Mucosa of stomach (tissue), 1 donor: ENCODE measurements at regions not wholly inside any gene's neighbourhood (a gene's known extent, or its start where the extent isn't known, plus 50 kb on each side); places are given as distances from the start of the nearest gene placed in this dataset.
"Not testable (repeated sequence)": the region's sequence is repeated elsewhere in the genome, so short reads cannot be mapped to it uniquely, and the experiment has no call there.

Source experiments
- H3K27me3 ChIP-seq: one replicate; pipeline ENCODE4 v1.7.0; 2013; ENCODE audit warnings: mild to moderate bottlenecking, low read length; ENCODE audit not compliant: control insufficient read depth, insufficient read depth
- H3K36me3 ChIP-seq: one replicate; pipeline ENCODE4 v1.7.0; 2013; ENCODE audit warnings: low read length; ENCODE audit not compliant: control insufficient read depth, insufficient read depth
- H3K4me1 ChIP-seq: one replicate; pipeline ENCODE4 v1.7.0; 2013; ENCODE audit warnings: mild to moderate bottlenecking, low read length; ENCODE audit not compliant: control insufficient read depth, insufficient read depth
- H3K4me3 ChIP-seq: one replicate; pipeline ENCODE4 v1.7.0; 2013; ENCODE audit warnings: low read length
- H3K9ac ChIP-seq: one replicate; pipeline ENCODE4 v1.7.0; 2013; ENCODE audit warnings: mild to moderate bottlenecking, low read length, moderate library complexity
- H3K9me3 ChIP-seq: one replicate; pipeline ENCODE4 v1.7.0; 2013; ENCODE audit warnings: mild to moderate bottlenecking, low read length, moderate library complexity; ENCODE audit not compliant: control insufficient read depth
- donor health status: Pancreatic carcinoma.

DNA sequence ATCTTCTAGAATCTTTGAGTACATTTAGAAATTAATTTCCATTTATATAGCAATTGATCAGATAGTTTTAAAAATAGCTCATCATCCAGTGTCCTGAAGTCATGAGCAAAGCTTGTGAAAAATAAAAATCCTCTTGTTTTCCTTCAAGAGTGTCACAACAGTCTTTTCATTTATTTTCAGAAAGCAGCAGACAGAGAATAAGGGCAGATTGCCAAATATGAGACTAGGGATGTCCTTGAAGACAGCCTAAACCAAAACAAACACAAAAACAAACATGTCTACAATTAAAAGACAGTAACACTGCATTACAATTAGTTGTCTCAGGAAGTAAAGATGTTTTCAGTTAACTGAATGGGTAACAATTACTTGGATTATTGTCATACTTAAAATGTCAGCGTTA, 682.8 kb downstream of the TFAP2A start:
- Histone ChIP-seq H3K4me1 (no peaks in the 10 kb centered on the region), H3K27me3 (no peaks in the 10 kb centered on the region), H3K36me3 (no peaks in the 10 kb centered on the region), H3K9ac (no peak overlapping the region), H3K4me3 (no peak overlapping the region), H3K9me3 (no peaks in the 10 kb centered on the region)

GRCh38 chr6:9725776-9726175, 689.1 kb downstream of the TFAP2A start:
- H3K36me3 ChIP-seq, H3K9ac ChIP-seq: not testable (repeated sequence)

GRCh38 chr6:9717568-9717967, 697.3 kb downstream of the TFAP2A start:
- Histone ChIP-seq H3K4me3 (no peak overlapping the region), H3K27me3 (no peaks in the 10 kb centered on the region), H3K9me3 (no peaks in the 10 kb centered on the region), H3K36me3 (no peaks in the 10 kb centered on the region), H3K4me1 (no peaks in the 10 kb centered on the region), H3K9ac (no peak overlapping the region)

More at GRCh38 chr6:9725776-9726175, 689.1 kb downstream of the TFAP2A start:
- not testable (repeated sequence) for H3K4me3 ChIP-seq, H3K4me1 ChIP-seq, H3K9me3 ChIP-seq, H3K27me3 ChIP-seq

- H3K27me3 ChIP-seq: no peaks in the 10 kb centered on the region
- no peaks in the 10 kb centered on the region for H3K36me3 ChIP-seq
- no peak overlapping the region for H3K9ac ChIP-seq
These were observed 703.5 kb downstream of the TFAP2A start for GRCh38 chr6:9711365-9711764.

DNA sequence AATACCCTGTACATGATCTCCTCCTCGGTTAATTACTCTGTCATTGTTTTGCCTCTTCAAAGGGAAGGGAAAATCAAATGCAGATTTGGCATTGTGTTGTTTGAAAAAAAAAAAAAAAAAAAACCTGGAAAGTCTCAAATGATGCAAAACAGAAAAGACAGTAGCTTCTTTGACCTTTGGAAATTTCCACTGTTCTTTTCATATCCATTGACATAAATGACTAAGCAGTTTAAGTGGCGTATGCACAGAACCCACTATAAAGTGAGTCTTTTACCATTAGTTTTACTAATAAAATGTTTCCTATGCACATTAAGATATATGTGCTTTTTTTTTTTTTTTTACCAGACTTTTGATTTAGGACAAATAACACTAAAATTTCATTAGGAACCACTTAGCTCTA, 704.3 kb downstream of the TFAP2A start:
- Histone ChIP-seq H3K36me3 (no peaks in the 10 kb centered on the region), H3K4me3 (no peak overlapping the region), H3K4me1 (no peaks in the 10 kb centered on the region), H3K9ac (no peak overlapping the region), H3K27me3 (no peaks in the 10 kb centered on the region), H3K9me3 (no peaks in the 10 kb centered on the region)

More at GRCh38 chr6:9711365-9711764, 703.5 kb downstream of the TFAP2A start:
- Histone ChIP-seq H3K9me3 (no peaks in the 10 kb centered on the region), H3K4me3 (no peak overlapping the region), H3K4me1 (no peaks in the 10 kb centered on the region)

DNA sequence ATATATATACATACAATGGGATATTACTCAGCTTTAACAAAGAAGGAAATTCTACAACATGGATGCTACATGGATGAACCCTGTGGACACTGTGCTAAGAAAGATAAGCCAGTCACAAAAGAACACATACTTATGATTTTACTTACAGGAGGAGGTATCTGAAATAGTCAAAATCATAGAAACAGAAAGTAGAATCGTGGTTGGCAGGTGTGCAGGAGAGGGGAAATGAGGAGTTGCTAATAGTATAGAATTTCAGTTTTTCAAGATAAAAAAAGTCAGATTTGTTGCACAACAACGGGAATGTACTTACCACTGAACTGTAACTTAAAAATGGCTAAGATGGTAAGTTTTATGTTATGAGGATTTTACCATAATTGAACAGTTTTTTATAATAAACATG, 706.3 kb downstream of the TFAP2A start:
- Histone ChIP-seq H3K9me3 (no peaks in the 10 kb centered on the region), H3K27me3 (no peaks in the 10 kb centered on the region), H3K4me3 (no peak overlapping the region), H3K4me1 (no peaks in the 10 kb centered on the region), H3K36me3 (no peaks in the 10 kb centered on the region), H3K9ac (no peak overlapping the region)

DNA sequence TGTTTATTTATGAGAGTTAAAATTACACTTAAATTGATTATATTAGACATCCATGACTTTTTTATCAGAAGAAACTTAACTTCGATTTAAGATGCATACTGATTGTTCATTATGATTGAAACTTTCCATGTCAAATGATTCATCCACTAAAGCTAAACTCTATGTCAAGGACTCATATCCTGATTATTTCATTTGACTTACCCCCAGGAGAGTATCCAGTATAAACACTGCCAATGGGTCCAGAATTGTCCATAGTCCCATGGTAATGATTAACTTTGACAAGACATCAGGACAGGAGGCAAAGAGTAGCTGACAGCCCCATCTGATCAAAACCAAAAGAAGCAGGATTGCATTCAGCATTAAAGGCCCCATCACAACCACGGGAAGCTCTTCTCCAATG, 709.9 kb downstream of the TFAP2A start:
- Histone ChIP-seq H3K36me3 (no peaks in the 10 kb centered on the region), H3K9ac (no peak overlapping the region), H3K4me3 (no peak overlapping the region), H3K9me3 (no peaks in the 10 kb centered on the region), H3K27me3 (no peaks in the 10 kb centered on the region), H3K4me1 (no peaks in the 10 kb centered on the region)

- Histone ChIP-seq H3K9ac (no peak overlapping the region), H3K36me3 (no peaks in the 10 kb centered on the region), H3K27me3 (no peaks in the 10 kb centered on the region), H3K4me3 (no peak overlapping the region), H3K4me1 (no peaks in the 10 kb centered on the region), H3K9me3 (no peaks in the 10 kb centered on the region)
These were observed 712.0 kb downstream of the TFAP2A start for GRCh38 chr6:9702914-9703313.

DNA sequence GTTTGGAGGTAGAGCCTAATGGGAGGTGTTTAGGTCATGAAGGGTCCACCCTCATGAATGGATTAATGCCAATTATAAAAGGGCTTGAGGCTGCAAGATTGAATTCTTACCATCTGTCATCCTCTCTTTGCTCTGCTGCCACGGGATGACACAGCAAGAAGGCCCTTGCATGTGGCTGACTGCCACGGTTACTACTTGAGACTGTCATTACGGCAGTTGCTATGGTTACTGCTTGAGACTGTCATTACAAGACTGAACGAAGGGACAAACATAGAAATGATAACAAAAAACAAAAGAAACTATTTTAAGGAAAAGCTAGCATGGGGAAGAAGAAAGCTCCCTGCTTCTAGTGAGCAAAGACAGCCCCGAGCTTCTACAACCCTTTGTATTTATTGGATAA, 715.0 kb downstream of the TFAP2A start:
- Histone ChIP-seq H3K4me3 (no peak overlapping the region), H3K36me3 (no peaks in the 10 kb centered on the region), H3K27me3 (no peaks in the 10 kb centered on the region), H3K4me1 (no peaks in the 10 kb centered on the region), H3K9me3 (no peaks in the 10 kb centered on the region), H3K9ac (no peak overlapping the region)

DNA sequence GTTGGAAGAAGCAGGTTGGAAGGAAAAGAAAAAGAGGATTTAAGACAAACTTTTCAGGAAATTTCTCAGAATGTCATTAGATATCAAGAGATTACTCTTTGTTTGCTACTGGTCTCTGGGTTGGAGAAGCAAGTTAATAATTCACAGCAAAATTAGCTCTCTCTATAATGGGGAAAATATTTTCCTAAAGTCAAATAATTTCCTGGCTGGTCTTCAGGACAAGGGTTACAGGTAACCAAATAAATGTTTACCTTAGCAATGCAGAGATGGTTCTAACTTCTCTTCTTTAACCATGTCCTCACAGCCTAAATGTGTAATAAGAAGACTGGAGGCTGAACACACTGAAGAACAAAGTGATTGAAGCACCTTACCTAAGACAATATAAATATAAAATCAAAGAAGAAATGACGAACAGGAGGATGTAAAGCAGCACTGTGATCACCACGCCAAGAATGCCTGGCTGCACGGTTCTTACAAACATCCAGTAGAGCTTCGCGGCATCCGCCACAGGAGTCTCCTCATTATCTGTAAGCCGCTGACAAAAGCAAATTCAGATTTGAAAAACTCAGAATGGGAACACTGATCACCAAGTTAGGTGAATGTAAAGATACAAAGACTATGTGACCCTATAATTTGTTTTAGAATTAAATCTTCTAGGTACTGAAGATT, 717.5 kb downstream of the TFAP2A start:
- Histone ChIP-seq H3K9me3 (no peaks in the 10 kb centered on the region), H3K27me3 (no peaks in the 10 kb centered on the region), H3K9ac (no peak overlapping the region), H3K36me3 (no peaks in the 10 kb centered on the region), H3K4me1 (no peaks in the 10 kb centered on the region), H3K4me3 (no peak overlapping the region)

DNA sequence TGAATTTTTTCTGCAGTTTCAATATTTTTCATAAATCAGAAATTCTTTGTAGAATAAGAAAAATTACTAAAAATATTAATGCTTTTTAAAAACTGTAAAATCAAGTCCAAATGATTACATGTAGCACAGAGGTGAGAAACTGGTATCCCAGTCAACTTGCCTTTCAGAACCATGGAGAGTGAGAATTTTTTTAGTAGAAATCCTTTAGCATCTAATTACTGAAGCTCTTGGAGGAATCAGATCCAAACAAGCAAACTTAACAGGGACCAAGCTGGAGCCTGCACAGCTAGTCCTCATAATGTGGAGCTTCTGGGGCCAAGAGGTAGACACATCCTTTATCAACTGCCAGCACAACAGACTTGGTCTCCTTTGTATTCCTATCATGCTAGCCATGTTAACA, 724.5 kb downstream of the TFAP2A start:
- H3K9ac ChIP-seq: no peak overlapping the region
- H3K9me3 ChIP-seq: no peaks in the 10 kb centered on the region
- H3K4me1 ChIP-seq: no peaks in the 10 kb centered on the region
- no peak overlapping the region for H3K4me3 ChIP-seq
- H3K36me3 ChIP-seq: no peaks in the 10 kb centered on the region
- H3K27me3 ChIP-seq: no peaks in the 10 kb centered on the region

GRCh38 chr6:9680727-9681126, 734.1 kb downstream of the TFAP2A start:
- H3K36me3 ChIP-seq, H3K9ac ChIP-seq, H3K4me3 ChIP-seq, H3K4me1 ChIP-seq, H3K9me3 ChIP-seq, H3K27me3 ChIP-seq: not testable (repeated sequence)

GRCh38 chr6:9675122-9675521, 739.8 kb downstream of the TFAP2A start:
- no peaks in the 10 kb centered on the region for H3K27me3 ChIP-seq
- H3K4me3 ChIP-seq: no peak overlapping the region
- H3K9me3 ChIP-seq: no peaks in the 10 kb centered on the region
- H3K4me1 ChIP-seq: no peaks in the 10 kb centered on the region
- no peaks in the 10 kb centered on the region for H3K36me3 ChIP-seq
- H3K9ac ChIP-seq: no peak overlapping the region
